ENCODE measurements at regions not wholly inside any gene's neighbourhood (a gene's known extent, or its start where the extent isn't known, plus 50 kb on each side); places are given as distances from the start of the nearest gene placed in this dataset.

GRCh38 chr2:75986617-75987016 lies 275.9 kb upstream of the GCFC2 start:
- 80% methylated on average over 1 of the region's 4 CpGs for WGBS (ENCODE audit: insufficient coverage)
- H3K4me3 ChIP-seq (replicated peaks in 1 of 3; ENCODE audit: low read depth in 2 of 3, low read length in 3 of 3), result no peak overlapping the region
- H3K79me2 ChIP-seq (ENCODE audit: insufficient read depth, low read length), result no peaks in the 10 kb centered on the region
- no peak overlapping the region for H3K4me2 ChIP-seq (replicated peaks; ENCODE audit: extremely low read depth, low read length, poor library complexity, severe bottlenecking)
- Mint-ChIP-seq H3K4me1 (no peaks in the 10 kb centered on the region), H3K27ac (no peak overlapping the region), H3K4me3 (no peak overlapping the region), H3K27me3 (ENCODE audit: low read depth in 3 of 3) (no peaks in the 10 kb centered on the region), H3K36me3 (no peaks in the 10 kb centered on the region), H3K9me3 (peaks cover 0 to 7% (median 5%) of the 10 kb centered on the region in 7 donors)
- intact Hi-C loops (cut with micrococcal nuclease), result no loop called here
- no peak overlapping the region for H3K9ac ChIP-seq (ENCODE audit: insufficient read depth, low read length, poor library complexity, severe bottlenecking)
- peaks cover 7 to 10% of the 10 kb centered on the region in 2 donors for H3K9me3 ChIP-seq (replicated peaks in 1 of 2; ENCODE audit: control insufficient read depth in 1 of 2, insufficient read depth in 1 of 2, low read length in 2 of 2)
- no peak overlapping the region for H3K27ac ChIP-seq (ENCODE audit: low read depth in 1 of 2, low read length in 2 of 2)
- no peak for DNase-seq
- no peak overlapping the region for H2AFZ ChIP-seq (ENCODE audit: insufficient read depth, low read depth, low read length, poor library complexity, severe bottlenecking)
- H3K4me1 ChIP-seq (ENCODE audit: control insufficient read depth in 1 of 2, insufficient read depth in 2 of 2, low read length in 2 of 2), result no peaks in the 10 kb centered on the region
- H3K36me3 ChIP-seq (replicated peaks in 1 of 2; ENCODE audit: control insufficient read depth in 1 of 2, insufficient read depth in 2 of 2, low read length in 2 of 2), result no peaks in the 10 kb centered on the region
- H3K27me3 ChIP-seq (ENCODE audit: control insufficient read depth in 2 of 2, insufficient read depth in 2 of 2, low read length in 2 of 2), result no peaks in the 10 kb centered on the region
- TF ChIP-seq CTCF (IDR thresholded peaks at IDR 0.05), result no peak
- H4K20me1 ChIP-seq (ENCODE audit: insufficient read depth, low read length), result no peaks in the 10 kb centered on the region

GRCh38 chr2:75982719-75983118 lies 272.0 kb upstream of the GCFC2 start:
- Histone ChIP-seq H3K27me3 (ENCODE audit: control insufficient read depth in 2 of 2, insufficient read depth in 2 of 2, low read length in 2 of 2) (no peaks in the 10 kb centered on the region), H3K79me2 (ENCODE audit: insufficient read depth, low read length) (no peaks in the 10 kb centered on the region), H3K9ac (ENCODE audit: insufficient read depth, low read length, poor library complexity, severe bottlenecking) (no peak overlapping the region), H3K4me2 (replicated peaks; ENCODE audit: extremely low read depth, low read length, poor library complexity, severe bottlenecking) (no peak overlapping the region), H2AFZ (ENCODE audit: insufficient read depth, low read depth, low read length, poor library complexity, severe bottlenecking) (no peak overlapping the region), H3K27ac (ENCODE audit: low read depth in 1 of 2, low read length in 2 of 2) (no peak overlapping the region), H3K36me3 (replicated peaks in 1 of 2; ENCODE audit: control insufficient read depth in 1 of 2, insufficient read depth in 2 of 2, low read length in 2 of 2) (no peaks in the 10 kb centered on the region), H3K4me1 (ENCODE audit: control insufficient read depth in 1 of 2, insufficient read depth in 2 of 2, low read length in 2 of 2) (no peaks in the 10 kb centered on the region), H3K9me3 (replicated peaks in 1 of 2; ENCODE audit: control insufficient read depth in 1 of 2, insufficient read depth in 1 of 2, low read length in 2 of 2) (no peaks in the 10 kb centered on the region), H3K4me3 (replicated peaks in 1 of 3; ENCODE audit: low read depth in 2 of 3, low read length in 3 of 3) (no peak overlapping the region), H4K20me1 (ENCODE audit: insufficient read depth, low read length) (no peaks in the 10 kb centered on the region)
- Mint-ChIP-seq H3K36me3 (no peaks in the 10 kb centered on the region), H3K9me3 (peaks cover 0 to 7% (median 0%) of the 10 kb centered on the region in 7 donors), H3K27ac (no peak overlapping the region), H3K27me3 (ENCODE audit: low read depth in 3 of 3) (no peaks in the 10 kb centered on the region), H3K4me1 (no peaks in the 10 kb centered on the region), H3K4me3 (no peak overlapping the region)
- intact Hi-C loops (cut with micrococcal nuclease), result no loop called here
- no peak for DNase-seq
- no CpG with 5 or more reads among the region's 2 CpGs for WGBS (ENCODE audit: insufficient coverage)
- TF ChIP-seq CTCF (IDR thresholded peaks at IDR 0.05), result no peak
